ENCODE measurements at regions not wholly inside any gene's neighbourhood (a gene's known extent, or its start where the extent isn't known, plus 50 kb on each side); places are given as distances from the start of the nearest gene placed in this dataset.
"Not testable (repeated sequence)": the region's sequence is repeated elsewhere in the genome, so short reads cannot be mapped to it uniquely, and the experiment has no call there.

DNA sequence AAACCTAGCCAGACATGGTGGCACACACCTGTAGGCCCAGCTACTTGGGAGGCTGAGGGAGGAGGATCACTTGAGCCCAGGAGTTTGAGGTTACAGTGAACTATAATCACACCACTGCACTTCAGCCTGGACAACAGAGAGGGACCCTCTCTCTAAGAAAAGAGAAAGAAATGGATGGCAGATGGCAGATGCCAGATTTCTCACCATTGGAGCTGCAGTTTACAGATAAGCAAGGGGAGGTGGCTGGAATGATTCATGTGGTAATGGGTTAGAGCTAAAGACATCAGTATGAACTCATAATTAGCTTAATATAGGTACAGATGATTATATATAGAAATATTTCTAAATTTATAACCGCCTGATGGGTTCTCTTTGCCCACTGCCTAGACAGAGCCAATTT lies 80.1 kb upstream of the IPO5 start:
- no peaks in the 10 kb centered on the region for H3K4me1 Mint-ChIP-seq
- H3K4me3 Mint-ChIP-seq, result no peak overlapping the region
- DNase-seq (no peak), ATAC-seq (no peak)
- no peak overlapping the region for H3K27ac Mint-ChIP-seq
- no peaks in the 10 kb centered on the region for H3K9me3 Mint-ChIP-seq
- peaks cover 7% of the 10 kb centered on the region for H3K27me3 Mint-ChIP-seq

- Mint-ChIP-seq H3K27ac (no peak overlapping the region), H3K4me1 (no peaks in the 10 kb centered on the region), H3K9me3 (no peaks in the 10 kb centered on the region), H3K4me3 (no peak overlapping the region), H3K27me3 (peaks cover 8% of the 10 kb centered on the region)
- DNase-seq (no peak), ATAC-seq (no peak)
Observed at GRCh38 chr13:97875218-97875617, 78.3 kb upstream of the IPO5 start.

DNA sequence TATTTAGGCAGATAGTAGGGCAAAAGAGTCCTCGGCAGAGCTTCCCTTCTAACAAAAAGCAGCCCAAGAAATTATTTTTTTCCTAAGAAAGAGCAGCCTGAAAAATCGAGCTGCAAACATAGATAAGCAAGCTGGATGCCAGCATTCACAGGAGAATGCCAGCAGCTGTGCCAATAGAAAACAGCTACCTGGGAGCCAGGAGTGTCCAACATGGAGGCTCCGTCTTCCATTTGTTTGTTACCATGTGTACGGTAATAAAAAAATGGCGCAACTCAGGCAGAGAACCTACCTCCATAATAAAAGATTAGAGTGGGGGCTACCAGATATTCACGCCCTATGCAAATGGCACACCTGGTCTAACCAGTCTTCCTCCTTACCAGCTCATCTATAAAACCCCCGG lies 77.6 kb upstream of the IPO5 start:
- ATAC-seq (no peak), DNase-seq (no peak)
- H3K4me1 Mint-ChIP-seq, result no peaks in the 10 kb centered on the region
- H3K27me3 Mint-ChIP-seq, result peaks cover 14% of the 10 kb centered on the region
- no peaks in the 10 kb centered on the region for H3K9me3 Mint-ChIP-seq
- H3K4me3 Mint-ChIP-seq, result no peak overlapping the region
- H3K27ac Mint-ChIP-seq, result no peak overlapping the region

DNA sequence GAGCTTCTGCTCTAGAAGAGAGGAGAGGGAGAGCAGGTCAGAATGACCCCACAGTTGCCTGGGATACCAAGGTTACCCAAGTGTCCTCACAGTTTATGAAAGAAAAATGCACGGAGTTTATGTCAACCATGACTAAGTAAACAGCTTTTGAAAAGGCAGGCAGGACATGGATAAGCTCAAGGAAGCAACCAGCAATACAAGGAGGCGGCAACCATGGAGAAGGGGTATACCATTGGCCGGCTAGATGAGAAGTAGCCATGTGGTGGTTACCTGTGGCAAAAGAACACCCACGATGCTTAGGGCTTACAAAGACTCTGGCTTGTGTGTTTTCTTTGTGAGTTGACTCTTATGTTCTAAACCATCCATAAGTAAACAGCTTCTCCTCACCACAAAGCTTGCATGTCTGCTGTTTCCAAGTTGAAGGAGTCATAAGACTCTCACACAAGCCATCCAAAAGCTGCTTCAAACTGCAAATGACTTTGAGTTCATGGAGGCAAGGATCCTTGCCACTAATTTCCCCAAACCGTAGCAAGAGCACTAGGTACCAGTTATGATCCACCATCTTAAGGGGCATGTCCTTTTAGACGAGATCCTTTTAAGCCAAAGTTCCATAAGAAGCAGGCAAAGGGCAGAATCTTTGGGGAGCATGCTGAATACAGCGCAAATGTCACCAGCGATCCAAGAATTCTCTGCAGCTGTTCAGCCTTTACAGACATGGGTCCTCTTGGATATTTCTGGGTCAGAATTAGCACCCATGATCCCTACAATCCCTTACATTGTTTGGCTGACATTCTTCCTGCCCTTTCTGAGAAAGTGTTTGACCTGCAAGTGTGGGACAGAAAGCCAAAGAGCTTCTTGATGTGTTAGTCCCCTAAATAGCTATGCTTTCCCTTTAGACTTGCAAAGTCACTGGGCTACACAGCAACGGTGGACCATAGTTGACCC lies 74.8 kb upstream of the IPO5 start:
- Mint-ChIP-seq H3K27me3 (peaks cover 34% of the 10 kb centered on the region), H3K27ac (no peak overlapping the region), H3K4me3 (no peak overlapping the region), H3K4me1 (no peaks in the 10 kb centered on the region), H3K9me3 (no peaks in the 10 kb centered on the region)
- no peak for ATAC-seq
- DNase-seq, result no peak

DNA sequence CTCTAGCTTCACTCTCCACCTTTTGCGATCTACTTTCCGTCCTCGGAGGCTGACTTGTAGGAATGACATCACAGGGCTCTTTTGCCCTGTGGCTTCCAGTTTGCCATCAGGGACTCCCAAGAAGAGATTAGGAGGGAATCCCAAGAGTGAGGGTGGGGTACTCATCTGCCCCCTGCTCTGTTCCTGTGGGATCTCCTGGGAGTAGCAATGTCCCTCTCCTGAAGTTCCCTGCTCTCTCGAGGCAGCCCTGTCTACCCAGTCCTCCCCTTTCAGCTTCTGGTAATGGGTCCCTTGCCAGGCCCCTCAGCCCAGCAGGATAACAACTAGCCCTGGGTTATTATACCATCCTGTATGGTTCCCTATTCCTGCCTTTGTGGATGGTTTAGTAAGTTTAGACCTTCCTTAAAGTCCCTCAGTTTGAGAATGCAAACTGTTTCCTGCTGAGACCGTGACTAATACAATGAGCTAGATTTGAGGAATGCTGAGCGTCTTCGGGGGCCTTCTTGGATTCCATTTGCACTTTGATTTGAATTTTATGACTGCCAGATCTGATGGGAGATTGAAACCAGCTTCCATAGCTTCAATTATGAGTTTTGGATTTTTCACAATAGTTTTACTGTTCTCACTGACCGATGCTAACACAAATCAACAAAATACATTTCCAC lies 73.7 kb upstream of the IPO5 start:
- DNase-seq, result no peak
- no peak for ATAC-seq
- Mint-ChIP-seq H3K27me3 (peaks cover 41% of the 10 kb centered on the region), H3K27ac (peak overlapping the region in 1 of 2 donors; percentile 90), H3K4me3 (no peak overlapping the region), H3K4me1 (no peaks in the 10 kb centered on the region), H3K9me3 (no peaks in the 10 kb centered on the region)

GRCh38 chr13:97880311-97880675 lies 73.2 kb upstream of the IPO5 start:
- H3K9me3 Mint-ChIP-seq, result no peaks in the 10 kb centered on the region
- H3K27ac Mint-ChIP-seq, result no peak overlapping the region
- ATAC-seq, result no peak
- H3K4me1 Mint-ChIP-seq, result no peaks in the 10 kb centered on the region
- peaks cover 46% of the 10 kb centered on the region for H3K27me3 Mint-ChIP-seq
- DNase-seq, result no peak
- H3K4me3 Mint-ChIP-seq, result no peak overlapping the region

DNA sequence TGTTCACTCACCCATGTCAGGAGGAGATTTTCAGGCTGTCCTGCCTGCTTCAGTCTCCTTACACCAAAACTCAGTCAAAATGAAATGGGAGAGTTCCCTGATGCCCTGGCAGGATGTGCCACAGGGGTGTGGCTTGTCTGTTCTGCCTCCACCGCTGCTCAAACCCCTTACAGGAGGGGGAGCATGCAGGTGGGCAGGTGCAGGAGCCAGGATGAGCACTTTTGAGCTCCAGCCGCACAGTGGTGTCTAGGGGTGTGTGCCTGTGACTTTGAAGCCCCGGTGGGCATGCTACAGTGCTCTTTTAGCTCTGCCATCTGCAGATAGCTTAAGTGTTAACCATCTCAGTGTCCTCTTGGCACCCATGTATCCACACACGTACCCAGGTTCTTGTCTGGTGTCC lies 71.9 kb upstream of the IPO5 start:
- ATAC-seq (no peak), DNase-seq (no peak)
- Mint-ChIP-seq H3K4me1 (no peaks in the 10 kb centered on the region), H3K27ac (no peak overlapping the region), H3K27me3 (peaks cover 50% of the 10 kb centered on the region), H3K4me3 (no peak overlapping the region), H3K9me3 (no peaks in the 10 kb centered on the region)

- no peak for DNase-seq
- H3K9me3 Mint-ChIP-seq, result no peaks in the 10 kb centered on the region
- no peaks in the 10 kb centered on the region for H3K4me1 Mint-ChIP-seq
- peaks cover 57% of the 10 kb centered on the region for H3K27me3 Mint-ChIP-seq
- H3K27ac Mint-ChIP-seq, result no peak overlapping the region
- H3K4me3 Mint-ChIP-seq, result no peak overlapping the region
- no peak for ATAC-seq
Observed at GRCh38 chr13:97883396-97883795, 70.1 kb upstream of the IPO5 start.

DNA sequence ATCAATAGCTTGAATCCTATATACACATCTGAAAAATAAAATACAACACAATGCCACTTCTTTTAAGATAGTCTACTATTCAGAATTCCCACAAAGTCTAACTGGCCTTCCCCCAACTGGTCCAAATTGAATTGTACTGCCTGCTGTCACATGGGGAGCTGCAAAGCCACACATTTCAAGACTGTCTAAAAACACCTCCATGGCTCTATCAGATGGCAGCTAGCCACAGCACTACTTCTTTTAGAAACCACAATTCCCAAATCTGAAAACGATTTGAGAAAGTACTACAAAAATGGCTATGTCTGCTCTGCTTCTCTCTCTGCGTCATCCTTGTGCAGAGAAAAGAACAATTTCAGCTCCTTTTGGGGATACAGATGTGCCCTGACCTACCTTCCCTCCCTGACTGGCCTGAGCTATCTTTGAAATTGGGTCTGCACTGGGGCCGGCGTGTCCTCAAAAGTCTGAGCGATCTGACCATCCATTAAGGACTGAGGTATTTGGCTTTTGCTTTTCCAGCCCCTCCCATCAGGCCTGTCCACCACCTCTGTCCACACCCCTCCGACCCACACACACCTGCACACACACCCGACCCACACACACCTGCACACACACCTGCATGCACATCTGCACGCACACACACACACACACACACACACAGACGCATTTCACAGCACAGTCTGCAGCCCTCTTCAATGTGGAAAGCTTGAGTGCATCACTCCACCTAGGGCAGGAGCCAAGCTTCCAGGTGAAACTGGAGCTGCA lies 68.6 kb upstream of the IPO5 start:
- H3K9me3 Mint-ChIP-seq, result no peaks in the 10 kb centered on the region
- no peak for DNase-seq
- no peaks in the 10 kb centered on the region for H3K4me1 Mint-ChIP-seq
- no peak overlapping the region for H3K4me3 Mint-ChIP-seq
- H3K27me3 Mint-ChIP-seq, result peaks cover 58% of the 10 kb centered on the region
- ATAC-seq, result no peak
- H3K27ac Mint-ChIP-seq, result no peak overlapping the region

DNA sequence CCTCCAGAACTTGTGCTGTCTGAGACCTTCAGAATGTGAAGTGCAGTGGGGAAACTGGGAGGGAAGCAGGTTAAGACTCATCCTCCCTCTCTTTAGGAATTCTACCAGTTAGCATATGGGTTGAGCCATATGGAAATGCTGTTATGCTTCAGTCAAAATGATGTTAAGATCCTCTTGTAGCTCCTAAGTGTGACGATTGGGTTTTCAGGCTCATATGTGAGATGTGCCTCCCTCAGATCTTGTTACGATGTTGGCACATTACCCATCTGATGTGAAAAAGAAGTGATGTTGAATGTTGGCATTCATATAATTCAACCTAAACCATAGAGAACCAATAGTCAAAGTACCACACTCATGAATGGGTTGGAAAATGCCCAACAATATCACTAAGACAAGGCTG lies 67.8 kb upstream of the IPO5 start:
- H3K4me1 Mint-ChIP-seq, result no peaks in the 10 kb centered on the region
- peaks cover 53% of the 10 kb centered on the region for H3K27me3 Mint-ChIP-seq
- H3K9me3 Mint-ChIP-seq, result no peaks in the 10 kb centered on the region

GRCh38 chr13:97889803-97890202 lies 63.7 kb upstream of the IPO5 start:
- H3K4me1 Mint-ChIP-seq, result no peaks in the 10 kb centered on the region
- DNase-seq, result no peak
- no peak for ATAC-seq
- H3K4me3 Mint-ChIP-seq, result no peak overlapping the region
- peaks cover 23% of the 10 kb centered on the region for H3K27me3 Mint-ChIP-seq
- H3K27ac Mint-ChIP-seq, result no peak overlapping the region
- peaks cover 0 to 6% of the 10 kb centered on the region in 2 donors for H3K9me3 Mint-ChIP-seq

More for the DNA sequence above, 67.8 kb upstream of the IPO5 start:
- DNase-seq (no peak), ATAC-seq (no peak)
- H3K27ac Mint-ChIP-seq, result no peak overlapping the region
- H3K4me3 Mint-ChIP-seq, result no peak overlapping the region

- H3K27me3 Mint-ChIP-seq, result peaks cover 17% of the 10 kb centered on the region
- H3K4me1 Mint-ChIP-seq, result no peaks in the 10 kb centered on the region
Observed at GRCh38 chr13:97890573-97890972, 62.9 kb upstream of the IPO5 start.

GRCh38 chr13:97891964-97892363 lies 61.5 kb upstream of the IPO5 start:
- not testable (repeated sequence) for H3K4me1 Mint-ChIP-seq, ATAC-seq, H3K4me3 Mint-ChIP-seq, DNase-seq, H3K27ac Mint-ChIP-seq
- H3K27me3 Mint-ChIP-seq, result peaks cover 21% of the 10 kb centered on the region
- H3K9me3 Mint-ChIP-seq, result peaks cover 0 to 12% of the 10 kb centered on the region in 2 donors

More at GRCh38 chr13:97890573-97890972, 62.9 kb upstream of the IPO5 start:
- peaks cover 0 to 6% of the 10 kb centered on the region in 2 donors for H3K9me3 Mint-ChIP-seq
- no peak overlapping the region for H3K27ac Mint-ChIP-seq
- DNase-seq (no peak), ATAC-seq (no peak)
- no peak overlapping the region for H3K4me3 Mint-ChIP-seq

- H3K4me1 Mint-ChIP-seq, result no peaks in the 10 kb centered on the region
- peaks cover 0 to 12% of the 10 kb centered on the region in 2 donors for H3K9me3 Mint-ChIP-seq
- H3K27ac Mint-ChIP-seq, result no peak overlapping the region
- H3K4me3 Mint-ChIP-seq, result no peak overlapping the region
- DNase-seq, result no peak
- ATAC-seq, result no peak
- peaks cover 22% of the 10 kb centered on the region for H3K27me3 Mint-ChIP-seq
Observed at GRCh38 chr13:97892717-97893116, 60.8 kb upstream of the IPO5 start.

GRCh38 chr13:97895383-97895782 lies 58.1 kb upstream of the IPO5 start:
- Mint-ChIP-seq H3K27ac (no peak overlapping the region), H3K27me3 (peaks cover 21% of the 10 kb centered on the region), H3K9me3 (peaks cover 0 to 12% of the 10 kb centered on the region in 2 donors), H3K4me3 (no peak overlapping the region), H3K4me1 (no peaks in the 10 kb centered on the region)
- no peak for ATAC-seq
- no peak for DNase-seq

DNA sequence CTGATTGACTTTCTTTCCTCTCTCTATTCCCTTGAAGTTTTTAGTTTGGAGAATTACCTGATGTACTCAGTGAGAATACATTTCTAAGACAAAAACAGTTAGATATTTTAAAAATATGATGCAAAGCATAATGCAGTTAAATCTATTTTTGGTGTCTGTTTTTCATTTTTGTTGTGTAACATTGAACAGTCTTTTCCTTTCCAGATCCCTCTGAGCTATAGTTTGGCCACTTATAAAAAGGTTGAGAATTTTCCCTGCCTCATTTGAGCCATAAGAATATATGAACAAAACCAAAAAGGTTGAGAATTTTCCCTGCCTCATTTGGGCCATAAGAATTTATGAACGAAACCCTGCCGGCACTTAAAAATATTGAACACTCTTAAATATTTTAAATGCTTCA lies 57.0 kb upstream of the IPO5 start:
- no peaks in the 10 kb centered on the region for H3K4me1 Mint-ChIP-seq
- ATAC-seq (no peak), DNase-seq (no peak)
- peaks cover 21% of the 10 kb centered on the region for H3K27me3 Mint-ChIP-seq
- H3K9me3 Mint-ChIP-seq, result peaks cover 0 to 12% of the 10 kb centered on the region in 2 donors
- no peak overlapping the region for H3K4me3 Mint-ChIP-seq
- H3K27ac Mint-ChIP-seq, result no peak overlapping the region
